Fibroblast of lung (primary cell): ENCODE measurements at regions not wholly inside any gene's neighbourhood (a gene's known extent, or its start where the extent isn't known, plus 50 kb on each side); places are given as distances from the start of the nearest gene placed in this dataset.

Source experiments
- EZH2 ChIP-seq: IDR thresholded peaks from 2 replicates; pipeline ENCODE4 v1.5.1; 2012; ENCODE audit warnings: low read length, control low read depth, mild to moderate bottlenecking; ENCODE audit errors: missing control alignments
- TF ChIP-seq, protein P1 (sequence below), 2 donors: IDR thresholded peaks in 1 of 2; conservative IDR thresholded peaks in 1 of 2; 1 replicate in 1 of 2; 2 replicates in 1 of 2; pipeline ENCODE4 v1.5.1; 2011 to 2012; ENCODE audit warnings: low read length in 2 of 2, control low read depth in 1 of 2, inconsistent platforms in 1 of 2, low read depth in 1 of 2, mild to moderate bottlenecking in 1 of 2

DNA sequence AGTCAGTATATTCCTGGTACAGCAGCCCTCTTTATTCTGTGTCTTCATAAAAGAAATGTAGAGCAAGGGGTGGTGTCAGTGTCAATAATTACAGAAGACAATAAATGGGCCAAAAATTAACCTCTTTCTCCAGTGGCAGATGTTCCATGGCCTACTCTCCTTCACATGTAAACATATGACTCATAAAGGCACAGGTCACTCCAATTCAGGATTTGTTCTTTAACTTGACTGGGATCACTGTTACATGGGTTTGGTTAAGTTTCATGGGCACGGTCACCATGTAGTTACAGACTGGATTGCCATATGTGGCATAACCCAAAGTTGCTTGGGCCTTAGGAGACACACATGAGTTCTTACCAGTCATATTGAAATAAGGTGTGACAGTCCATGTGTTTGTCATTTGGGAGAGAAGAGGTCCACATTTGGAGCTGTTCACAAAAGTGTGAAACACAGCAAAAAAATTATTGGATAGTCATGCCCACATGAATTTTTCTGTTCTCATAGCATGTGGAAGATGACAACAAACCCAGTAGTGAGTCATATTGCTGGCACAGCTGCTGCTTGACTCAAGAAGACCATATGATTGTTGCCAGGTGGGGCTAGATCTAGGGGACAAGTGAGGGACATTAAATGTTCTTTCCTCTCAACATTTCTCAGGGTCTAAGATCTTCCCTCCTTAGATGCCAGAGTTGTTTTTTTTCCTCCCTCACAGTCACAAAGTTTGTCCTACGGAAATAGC, 68.1 kb upstream of the HTR2A start:
- TF ChIP-seq EZH2 = no peak
- TF ChIP-seq, protein P1, sequence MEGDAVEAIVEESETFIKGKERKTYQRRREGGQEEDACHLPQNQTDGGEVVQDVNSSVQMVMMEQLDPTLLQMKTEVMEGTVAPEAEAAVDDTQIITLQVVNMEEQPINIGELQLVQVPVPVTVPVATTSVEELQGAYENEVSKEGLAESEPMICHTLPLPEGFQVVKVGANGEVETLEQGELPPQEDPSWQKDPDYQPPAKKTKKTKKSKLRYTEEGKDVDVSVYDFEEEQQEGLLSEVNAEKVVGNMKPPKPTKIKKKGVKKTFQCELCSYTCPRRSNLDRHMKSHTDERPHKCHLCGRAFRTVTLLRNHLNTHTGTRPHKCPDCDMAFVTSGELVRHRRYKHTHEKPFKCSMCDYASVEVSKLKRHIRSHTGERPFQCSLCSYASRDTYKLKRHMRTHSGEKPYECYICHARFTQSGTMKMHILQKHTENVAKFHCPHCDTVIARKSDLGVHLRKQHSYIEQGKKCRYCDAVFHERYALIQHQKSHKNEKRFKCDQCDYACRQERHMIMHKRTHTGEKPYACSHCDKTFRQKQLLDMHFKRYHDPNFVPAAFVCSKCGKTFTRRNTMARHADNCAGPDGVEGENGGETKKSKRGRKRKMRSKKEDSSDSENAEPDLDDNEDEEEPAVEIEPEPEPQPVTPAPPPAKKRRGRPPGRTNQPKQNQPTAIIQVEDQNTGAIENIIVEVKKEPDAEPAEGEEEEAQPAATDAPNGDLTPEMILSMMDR (conservative IDR thresholded peaks at IDR 0.05 in 1 of 2, IDR thresholded peaks at IDR 0.05 in 1 of 2; ENCODE audit: low read depth in 1 of 2, low read length in 2 of 2) = no peak
